K562 (cell line): ENCODE measurements at regions not wholly inside any gene's neighbourhood (a gene's known extent, or its start where the extent isn't known, plus 50 kb on each side); places are given as distances from the start of the nearest gene placed in this dataset.
A peak's percentile ranks its signal among the peaks of the same experiment; 100 is the strongest.

Experiments
- ATAC-seq: fragments of 200-7000 bp; cut with Tn5 transposase; 3 replicates; pipeline ENCODE4 v1.9.1; 2020; ENCODE audit warnings: moderate library complexity
- BruUV-seq: library from RNA; stranded (reverse); fragments of 400-500 nt; replicated peaks from 2 replicates; lab custom pipeline; 2021; lab: Mats Ljungman, UMichigan
- CTCF ChIA-PET: fragments of 300-600 bp; formaldehyde crosslinking; extraction: SDS; loops from one replicate; lab custom pipeline; 2021; ENCODE audit warnings: low intra/inter-chr PET ratio; lab: Yijun Ruan, JAX
- POLR2A ChIA-PET: fragments of 300-600, 350-650 bp; sonication (Branson Sonifier 250); formaldehyde crosslinking; extraction: SDS; loops from one replicate; lab custom pipeline; 2021; ENCODE audit warnings: antibody characterized with exemption, inconsistent platforms; lab: Yijun Ruan, JAX
- DNase-seq, 4 experiments: peaks; one replicate each; pipeline versions ENCODE4 v3.0.0 to v3.0.0-alpha.2; 2011 to 2018; ENCODE audit warnings: low spot score in 3 of 4, mixed read lengths in 3 of 4; ENCODE audit errors: extremely low read depth in 1 of 4
- FAIRE-seq: peaks from 2 replicates; lab custom pipeline; 2011; peaks lifted over from hg19 to GRCh38; lab: Jason Lieb, UNC
- H2AFZ ChIP-seq: 2 replicates; pipeline ENCODE4 v1.6.0; 2011; ENCODE audit warnings: low read depth, low read length, control low read depth, inconsistent platforms
- H3K27ac ChIP-seq: fragments of 200-600 bp; 3 replicates; pipeline ENCODE4 v1.8.0; 2011; ENCODE audit warnings: low read depth, mild to moderate bottlenecking, control low read depth, inconsistent platforms, low read length, moderate library complexity, mixed read lengths; ENCODE audit errors: extremely low read depth
- H3K27me3 ChIP-seq, 2 experiments: fragments of 300-600 bp in 1 of 2; 2 replicates in 1 of 2; 3 replicates in 1 of 2; pipeline versions ENCODE4 v1.6.0 to v1.8.0; 2011; ENCODE audit warnings: inconsistent platforms in 2 of 2, low read length in 2 of 2, mild to moderate bottlenecking in 1 of 2, mixed read lengths in 1 of 2, moderate library complexity in 1 of 2; ENCODE audit not compliant: control insufficient read depth in 2 of 2, insufficient read depth in 2 of 2
- H3K36me3 ChIP-seq: fragments of 300-600 bp; 3 replicates; pipeline ENCODE4 v1.8.0; 2011; ENCODE audit warnings: mild to moderate bottlenecking, low read length, inconsistent platforms; ENCODE audit not compliant: control insufficient read depth, insufficient read depth
- H3K4me1 ChIP-seq, 2 experiments: fragments of 200-600 bp in 1 of 2; replicated peaks in 1 of 2; 2 replicates in 1 of 2; 3 replicates in 1 of 2; pipeline versions ENCODE4 v1.5.1 to v1.8.0; 2011; ENCODE audit warnings: inconsistent platforms in 2 of 2, low read length in 2 of 2, mild to moderate bottlenecking in 1 of 2, mixed read lengths in 1 of 2, moderate library complexity in 1 of 2; ENCODE audit not compliant: control insufficient read depth in 2 of 2, insufficient read depth in 2 of 2
- H3K4me2 ChIP-seq: 2 replicates; pipeline ENCODE4 v1.6.1; 2011; ENCODE audit warnings: low read length, control low read depth, inconsistent platforms, mixed read lengths; ENCODE audit not compliant: insufficient read depth
- H3K4me3 ChIP-seq: fragments of 200-600 bp; sonication (generic), shearing (Covaris generic); 2 replicates; pipeline ENCODE4 v1.5.1; 2016; ENCODE audit warnings: control low read depth, inconsistent platforms
- H3K79me2 ChIP-seq: fragments of 200-600 bp; 3 replicates; pipeline ENCODE4 v1.8.0; 2011; ENCODE audit warnings: low read length, inconsistent platforms; ENCODE audit not compliant: control insufficient read depth, insufficient read depth
- H3K9ac ChIP-seq, 2 experiments: 2 replicates each; pipeline versions ENCODE4 v1.6.0 to v1.6.1; 2011; ENCODE audit warnings: low read depth in 2 of 2, low read length in 2 of 2, control low read depth in 1 of 2, inconsistent platforms in 1 of 2, mild to moderate bottlenecking in 1 of 2, mixed read lengths in 1 of 2; ENCODE audit not compliant: insufficient read depth in 1 of 2
- H3K9me1 ChIP-seq: one replicate; pipeline ENCODE4 v1.6.0; 2011; ENCODE audit warnings: inconsistent platforms, mild to moderate bottlenecking, low read length, moderate library complexity; ENCODE audit not compliant: control insufficient read depth, insufficient read depth
- H3K9me3 ChIP-seq: replicated peaks from 2 replicates; pipeline ENCODE4 v1.5.1; 2011; ENCODE audit warnings: low read depth, low read length, inconsistent platforms; ENCODE audit not compliant: control insufficient read depth, insufficient read depth
- H4K20me1 ChIP-seq: replicated peaks from 2 replicates; pipeline ENCODE4 v1.6.1; 2011; ENCODE audit warnings: low read length, inconsistent platforms, mixed read lengths; ENCODE audit not compliant: control insufficient read depth, insufficient read depth
- GTF2F1 ChIP-seq: IDR thresholded peaks from 2 replicates; pipeline ENCODE4 v1.6.1; 2011; ENCODE audit warnings: low read depth, low read length, improper control_type of control experiment
- NFIC ChIP-seq: fragments of 450-650 bp; IDR thresholded peaks from 2 replicates; pipeline ENCODE4 v1.6.1; 2017; ENCODE audit warnings: mild to moderate bottlenecking, inconsistent platforms
- PKNOX1 ChIP-seq: fragments of 450-650 bp; IDR thresholded peaks from 2 replicates; pipeline ENCODE4 v1.6.1; 2016
- REST ChIP-seq, 2 experiments: fragments of 450-650 bp; formaldehyde crosslinking in 1 of 2; IDR thresholded peaks; 2 replicates each; pipeline versions ENCODE4 v1.4.0 to v1.6.1; 2014 to 2020; ENCODE audit warnings: mild to moderate bottlenecking in 2 of 2, borderline replicate concordance in 1 of 2, low read depth in 1 of 2
- SUPT5H ChIP-seq: fragments of 450-650 bp; IDR thresholded peaks from 2 replicates; pipeline ENCODE4 v1.6.1; 2016
- ZBTB34 ChIP-seq: fragments of 250-450 bp; sonication (Bioruptor Pico); IDR thresholded peaks from 2 replicates; pipeline ENCODE4 v1.8.0; 2021; ENCODE audit warnings: mild to moderate bottlenecking, moderate library complexity
- in situ Hi-C: fragments of 300-500 bp; cut with MboI; formaldehyde crosslinking; loops from 4 replicates; pipeline ENCODE4 v1.15.0; 2018; ENCODE audit warnings: inconsistent platforms, mixed read lengths
- intact Hi-C: fragments of 100-400 bp; cut with micrococcal nuclease; formaldehyde crosslinking; loops from 2 replicates; pipeline ENCODE4 v1.14.2; 2022

GRCh38 chr4:122045533-122045932 is 93.7 kb upstream of the TRPC3 start:
- Histone ChIP-seq H3K4me2 (no peak overlapping the region), H3K4me3 (no peak overlapping the region), H2AFZ (no peak overlapping the region), H3K9me3 (no peaks in the 10 kb centered on the region), H3K79me2 (no peaks in the 10 kb centered on the region), H3K4me1 (no peaks in the 10 kb centered on the region), H3K36me3 (no peaks in the 10 kb centered on the region), H4K20me1 (no peaks in the 10 kb centered on the region), H3K27ac (no peak overlapping the region), H3K27me3 (peaks cover 2 to 3% of the 10 kb centered on the region in 2 experiments; a peak in 2 of 5 replicates), H3K9me1 (no peaks in the 10 kb centered on the region), H3K9ac (no peak overlapping the region)
- CTCF ChIA-PET = no interaction called here
- no peak for ATAC-seq
- no TSS peak for BruUV-seq
- intact Hi-C loops = no loop called here
- no peak for TF ChIP-seq PKNOX1
- TF ChIP-seq GTF2F1 = no peak
- no peak for TF ChIP-seq REST (IDR thresholded peaks at IDR 0.05; ENCODE audit: borderline replicate concordance)
- no peak for TF ChIP-seq REST (CRISPR knock-in tag; IDR thresholded peaks at IDR 0.05; ENCODE audit: low read depth)
- TF ChIP-seq ZBTB34 (CRISPR knock-in tag) = no peak
- TF ChIP-seq NFIC = peak; percentile 76
- TF ChIP-seq SUPT5H = no peak
- no peak for FAIRE-seq
- POLR2A ChIA-PET = no interaction called here
- peak in 1 of 4 experiments; percentile 12 for DNase-seq
- in situ Hi-C loops = no loop called here
